ENCODE measurements at regions not wholly inside any gene's neighbourhood (a gene's known extent, or its start where the extent isn't known, plus 50 kb on each side); places are given as distances from the start of the nearest gene placed in this dataset.
A peak's percentile ranks its signal among the peaks of the same experiment; 100 is the strongest.
"Not testable (repeated sequence)": the region's sequence is repeated elsewhere in the genome, so short reads cannot be mapped to it uniquely, and the experiment has no call there.

DNA sequence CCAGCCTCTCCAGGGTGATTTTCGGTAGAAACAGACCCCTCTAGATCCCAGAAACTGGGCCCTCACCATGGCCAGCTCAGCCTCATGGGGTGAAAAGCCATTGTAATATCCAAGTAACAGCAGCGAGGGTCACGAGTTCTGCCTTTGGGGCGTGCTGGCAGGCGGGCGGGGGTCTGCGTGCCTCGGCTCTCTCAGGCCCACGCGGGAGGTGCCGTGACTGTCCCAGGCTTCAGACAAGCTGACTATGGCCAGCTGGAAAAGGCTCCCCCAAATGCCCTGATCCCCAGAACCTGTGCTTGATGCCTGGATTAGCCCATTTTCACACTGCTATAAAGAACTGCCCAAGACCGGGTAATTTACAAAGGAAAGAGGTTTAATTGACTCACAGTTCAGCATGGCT lies 160.2 kb downstream of the LAT start:
- H3K9me3 Mint-ChIP-seq; H3K27me3 Mint-ChIP-seq; DNase-seq (ENCODE audit: low spot score in 2 of 2); H3K4me3 Mint-ChIP-seq; ATAC-seq (replicated peaks; ENCODE audit: extremely low read depth, poor library complexity, severe bottlenecking); H3K36me3 Mint-ChIP-seq (ENCODE audit: insufficient read depth): not testable (repeated sequence)
- H3K27ac Mint-ChIP-seq (ENCODE audit: low read depth): peak overlapping the region; percentile 65
- peaks cover 37% of the 10 kb centered on the region for H3K4me1 Mint-ChIP-seq

DNA sequence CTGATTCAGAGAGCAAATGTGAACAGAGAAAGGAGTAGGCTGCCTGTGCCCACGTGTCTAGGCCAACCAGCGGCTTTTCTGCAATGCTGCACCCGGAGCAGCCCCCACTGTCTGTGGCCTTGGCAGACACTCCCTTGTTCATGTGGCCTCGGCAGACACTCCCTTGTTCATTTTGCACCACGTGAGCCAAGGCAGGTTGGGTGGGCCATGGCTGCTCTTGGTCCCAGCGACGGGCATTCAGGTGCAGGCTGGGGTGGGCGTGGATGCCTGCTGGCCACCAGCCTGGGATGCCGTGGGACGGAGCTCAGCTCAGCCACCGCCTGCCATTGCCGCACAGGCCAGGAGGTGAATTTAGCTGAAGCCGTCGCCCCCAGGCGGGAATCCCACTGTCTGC lies 159.8 kb downstream of the LAT start:
- H3K27me3 Mint-ChIP-seq; H3K4me3 Mint-ChIP-seq; ATAC-seq (replicated peaks; ENCODE audit: extremely low read depth, poor library complexity, severe bottlenecking); H3K36me3 Mint-ChIP-seq (ENCODE audit: insufficient read depth); H3K9me3 Mint-ChIP-seq; H3K27ac Mint-ChIP-seq (ENCODE audit: low read depth); DNase-seq (ENCODE audit: low spot score in 2 of 2): not testable (repeated sequence)
- H3K4me1 Mint-ChIP-seq: peaks cover 33% of the 10 kb centered on the region

DNA sequence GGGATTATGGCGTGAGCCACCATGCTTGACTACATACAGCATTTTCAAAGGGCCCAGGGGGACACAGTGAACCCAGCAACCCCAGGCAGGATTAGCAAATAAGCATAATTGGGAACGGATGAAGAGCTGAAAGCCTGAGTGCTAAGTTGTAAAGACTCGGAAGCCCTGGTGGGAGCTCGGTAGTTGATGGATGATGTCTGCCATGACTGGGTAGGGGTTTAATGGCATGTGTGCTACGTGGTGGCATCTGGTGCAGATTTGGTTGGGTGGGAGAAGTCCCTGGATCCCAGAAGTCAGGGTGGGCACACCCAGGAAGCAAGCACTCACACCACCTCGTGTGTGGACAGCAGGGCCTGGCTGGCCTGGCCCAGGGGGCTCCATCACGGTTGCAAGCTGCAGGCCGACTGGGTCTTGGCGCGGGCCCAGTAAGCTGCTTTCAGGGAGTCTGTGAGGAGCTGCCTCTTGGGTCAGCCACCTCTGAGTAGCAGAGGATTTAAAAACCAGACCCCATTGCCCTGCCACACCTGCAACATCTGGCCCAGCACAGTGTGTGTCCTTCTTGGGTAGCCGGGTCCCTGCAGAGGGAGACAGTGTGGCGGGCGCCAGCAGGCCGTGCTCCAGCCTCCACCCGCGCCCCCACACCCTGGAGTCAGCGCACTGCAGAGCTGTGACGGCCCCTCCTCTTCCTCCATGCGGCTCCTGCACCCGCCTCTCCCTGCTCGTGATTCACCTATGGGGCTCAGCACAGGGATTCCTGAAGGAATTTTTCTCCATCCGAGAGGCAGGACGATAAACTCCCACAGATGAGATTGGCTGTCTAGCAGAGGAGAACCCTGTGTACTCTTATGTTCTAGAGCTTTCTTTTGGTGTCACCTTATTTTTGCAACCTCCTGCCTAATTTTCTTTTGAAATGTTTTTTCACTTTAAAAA lies 159.2 kb downstream of the LAT start:
- H3K4me3 Mint-ChIP-seq; H3K36me3 Mint-ChIP-seq (ENCODE audit: insufficient read depth); ATAC-seq (replicated peaks; ENCODE audit: extremely low read depth, poor library complexity, severe bottlenecking); DNase-seq (ENCODE audit: low spot score in 2 of 2); H3K27me3 Mint-ChIP-seq; H3K9me3 Mint-ChIP-seq: not testable (repeated sequence)
- Mint-ChIP-seq H3K27ac (ENCODE audit: low read depth) (peak overlapping the region; percentile 83), H3K4me1 (peaks cover 26% of the 10 kb centered on the region)

DNA sequence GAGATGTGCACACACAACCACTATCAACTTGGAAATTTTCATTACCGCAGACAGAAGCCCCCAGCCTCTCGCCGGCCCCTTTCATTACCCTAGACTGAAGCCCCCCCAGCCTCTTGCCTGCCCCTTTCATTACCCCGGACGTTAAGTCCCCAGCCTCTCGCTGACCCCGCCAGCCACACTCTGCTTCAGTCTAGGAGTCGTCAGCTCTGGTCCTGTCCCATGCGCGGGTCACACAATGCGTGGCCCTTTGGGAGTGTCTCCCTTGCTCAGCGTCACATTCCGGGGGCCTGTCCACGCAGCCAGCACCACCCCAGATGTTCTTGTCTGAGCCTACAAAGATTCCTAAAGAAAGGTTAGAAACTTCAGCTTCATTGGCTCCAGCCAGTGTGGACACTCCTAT lies 157.7 kb downstream of the LAT start:
- peaks cover 17% of the 10 kb centered on the region for H3K4me1 Mint-ChIP-seq
- not testable (repeated sequence) for H3K9me3 Mint-ChIP-seq; ATAC-seq (replicated peaks; ENCODE audit: extremely low read depth, poor library complexity, severe bottlenecking); H3K4me3 Mint-ChIP-seq; H3K27me3 Mint-ChIP-seq; DNase-seq (ENCODE audit: low spot score in 2 of 2)
- peak overlapping the region; percentile 83 for H3K27ac Mint-ChIP-seq (ENCODE audit: low read depth)
- H3K36me3 Mint-ChIP-seq (ENCODE audit: insufficient read depth): peaks cover 12% of the 10 kb centered on the region

DNA sequence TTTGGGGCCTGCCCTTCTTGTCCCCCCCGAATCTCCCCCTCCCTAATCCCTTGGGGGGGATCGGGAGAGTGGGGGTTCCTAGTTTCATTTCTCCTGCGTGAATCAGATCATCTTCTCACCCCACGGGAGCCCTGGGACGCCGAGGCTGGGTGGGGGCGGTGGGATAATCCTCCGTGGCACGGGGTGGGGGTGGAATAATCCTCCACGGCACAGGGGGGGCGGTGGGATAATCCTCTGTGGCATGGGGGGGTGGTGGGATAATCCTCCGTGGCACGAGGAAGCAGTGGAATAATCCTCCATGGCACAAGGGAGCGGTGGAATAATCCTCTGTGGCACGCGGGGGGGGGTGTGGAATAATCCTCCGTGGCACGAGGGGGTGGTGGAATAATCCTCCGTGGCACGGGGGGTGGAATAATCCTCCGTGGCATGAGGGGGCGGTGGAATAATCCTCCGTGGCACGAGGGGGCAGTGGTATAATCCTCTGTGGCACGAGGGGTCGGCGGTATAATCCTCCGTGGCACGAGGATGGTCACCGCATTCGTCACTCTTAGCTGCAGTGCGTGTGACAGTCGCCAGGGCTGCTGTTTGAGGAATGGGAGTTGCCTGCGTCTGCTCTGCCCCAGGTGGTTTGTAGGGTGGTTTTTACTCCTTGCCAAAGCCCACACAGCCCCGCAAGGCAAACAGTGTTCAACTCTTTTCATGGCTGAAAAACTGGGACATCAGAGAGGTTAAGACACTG lies 156.9 kb downstream of the LAT start:
- ATAC-seq (replicated peaks; ENCODE audit: extremely low read depth, poor library complexity, severe bottlenecking): no peak
- Mint-ChIP-seq H3K9me3 (no peaks in the 10 kb centered on the region), H3K27me3 (no peaks in the 10 kb centered on the region), H3K4me3 (no peak overlapping the region), H3K4me1 (peaks cover 17% of the 10 kb centered on the region), H3K36me3 (ENCODE audit: insufficient read depth) (peaks cover 12% of the 10 kb centered on the region), H3K27ac (ENCODE audit: low read depth) (peak overlapping the region; percentile 83)
- no peak for DNase-seq (ENCODE audit: low spot score in 2 of 2)

DNA sequence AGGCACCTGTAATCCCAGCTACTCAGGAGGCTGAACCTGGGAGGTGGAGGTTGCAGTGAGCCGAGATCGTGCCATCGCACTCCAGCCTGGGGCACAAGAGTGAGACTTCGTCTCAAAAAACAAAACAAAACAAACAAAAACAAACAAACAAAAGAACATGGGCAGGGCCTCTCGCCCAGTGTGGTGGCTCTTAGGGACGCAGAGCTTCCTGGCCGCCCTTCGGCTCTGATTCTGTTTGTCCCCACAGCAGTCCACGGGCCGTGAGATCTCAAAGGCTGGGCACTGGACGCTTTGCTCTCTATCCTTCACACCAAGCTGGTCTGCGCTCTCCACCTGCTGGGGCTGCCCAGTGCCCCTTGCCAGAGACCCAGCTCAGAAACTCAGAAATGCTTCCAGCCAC lies 156.3 kb downstream of the LAT start:
- not testable (repeated sequence) for H3K27me3 Mint-ChIP-seq; H3K9me3 Mint-ChIP-seq; H3K27ac Mint-ChIP-seq (ENCODE audit: low read depth); H3K4me3 Mint-ChIP-seq; DNase-seq (ENCODE audit: low spot score in 2 of 2); ATAC-seq (replicated peaks; ENCODE audit: extremely low read depth, poor library complexity, severe bottlenecking)
- Mint-ChIP-seq H3K36me3 (ENCODE audit: insufficient read depth) (peaks cover 12% of the 10 kb centered on the region), H3K4me1 (peaks cover 17% of the 10 kb centered on the region)

DNA sequence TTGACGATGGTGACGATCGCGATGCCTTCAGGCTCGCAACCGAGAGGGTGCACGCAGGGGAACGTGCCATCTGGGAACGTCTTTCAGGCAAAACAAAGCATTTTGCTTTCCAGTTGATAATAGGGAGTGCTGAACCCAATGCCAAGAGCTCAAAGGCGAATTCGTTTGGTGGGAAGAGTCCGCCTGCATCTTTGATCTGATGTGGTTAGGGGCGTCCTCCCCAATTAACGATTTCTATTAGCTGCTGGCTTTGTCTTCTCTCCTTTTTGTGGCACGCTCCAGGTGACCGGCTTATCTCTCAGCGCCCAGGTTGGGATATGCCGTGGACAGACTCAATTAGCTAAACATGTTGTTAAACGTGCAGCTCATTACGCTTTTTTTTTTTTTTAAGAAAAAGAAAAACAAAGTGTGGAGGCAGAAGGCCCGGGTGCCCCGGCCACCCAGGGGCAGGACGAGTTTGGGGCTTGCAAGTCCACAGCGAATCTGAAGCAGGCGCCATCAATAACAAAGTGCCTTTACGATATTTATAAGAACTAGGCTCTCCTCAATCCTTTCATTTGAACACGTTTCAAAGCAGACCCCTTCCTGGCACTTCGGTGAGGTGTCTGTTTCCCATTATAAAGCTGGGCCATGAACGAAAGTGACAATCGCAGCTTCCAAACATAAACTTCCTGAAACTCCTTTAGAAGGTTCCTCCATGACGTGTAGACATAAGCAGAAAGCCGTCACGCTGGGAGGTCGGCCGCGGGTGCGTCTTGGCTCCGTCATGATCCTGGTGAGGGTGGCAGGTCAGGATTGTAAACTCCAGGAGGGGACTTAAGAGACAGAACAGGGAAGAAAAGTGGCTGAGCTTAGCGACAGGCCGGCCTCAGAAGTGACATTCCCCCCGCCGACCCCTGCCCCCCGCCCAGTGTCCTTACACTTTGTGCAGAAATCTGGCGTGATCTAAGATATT lies 155.3 kb downstream of the LAT start:
- not testable (repeated sequence) for H3K27me3 Mint-ChIP-seq; H3K4me3 Mint-ChIP-seq; H3K4me1 Mint-ChIP-seq; H3K9me3 Mint-ChIP-seq; ATAC-seq (replicated peaks; ENCODE audit: extremely low read depth, poor library complexity, severe bottlenecking); DNase-seq (ENCODE audit: low spot score in 2 of 2)
- peak overlapping the region; percentile 64 for H3K27ac Mint-ChIP-seq (ENCODE audit: low read depth)
- peaks cover 12% of the 10 kb centered on the region for H3K36me3 Mint-ChIP-seq (ENCODE audit: insufficient read depth)

DNA sequence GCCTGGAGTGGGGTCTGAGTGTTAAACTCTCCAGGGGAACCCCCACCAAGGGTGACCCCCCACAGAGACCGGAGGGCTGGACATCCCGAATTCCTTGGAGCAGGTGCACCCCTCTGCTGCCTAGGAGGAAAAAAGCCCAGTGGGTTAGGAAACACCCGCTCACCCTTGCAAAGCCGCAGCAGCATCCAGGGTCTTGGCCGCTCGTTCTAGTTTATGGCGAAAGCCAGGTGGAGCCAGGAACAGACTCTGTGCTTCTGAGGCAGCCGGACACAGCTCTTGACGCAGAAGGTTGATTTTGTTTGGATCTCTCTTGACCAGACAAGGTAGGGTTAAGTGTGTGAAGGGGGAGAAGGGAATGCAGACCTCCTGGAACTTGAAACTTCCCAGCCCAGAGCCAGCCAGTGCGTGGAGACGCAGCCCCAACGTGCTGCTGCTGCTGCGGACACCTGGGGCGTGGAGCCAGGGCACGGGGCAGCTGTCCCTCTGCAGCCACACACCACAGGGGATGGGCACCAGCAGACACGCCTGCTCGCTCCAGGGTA lies 154.5 kb downstream of the LAT start:
- peaks cover 11% of the 10 kb centered on the region for H3K4me1 Mint-ChIP-seq
- H3K27me3 Mint-ChIP-seq: no peaks in the 10 kb centered on the region
- no peak overlapping the region for H3K27ac Mint-ChIP-seq (ENCODE audit: low read depth)
- H3K4me3 Mint-ChIP-seq: no peak overlapping the region
- no peak for ATAC-seq (replicated peaks; ENCODE audit: extremely low read depth, poor library complexity, severe bottlenecking)
- no peak for DNase-seq (ENCODE audit: low spot score in 2 of 2)
- no peaks in the 10 kb centered on the region for H3K9me3 Mint-ChIP-seq
- peaks cover 13% of the 10 kb centered on the region for H3K36me3 Mint-ChIP-seq (ENCODE audit: insufficient read depth)

DNA sequence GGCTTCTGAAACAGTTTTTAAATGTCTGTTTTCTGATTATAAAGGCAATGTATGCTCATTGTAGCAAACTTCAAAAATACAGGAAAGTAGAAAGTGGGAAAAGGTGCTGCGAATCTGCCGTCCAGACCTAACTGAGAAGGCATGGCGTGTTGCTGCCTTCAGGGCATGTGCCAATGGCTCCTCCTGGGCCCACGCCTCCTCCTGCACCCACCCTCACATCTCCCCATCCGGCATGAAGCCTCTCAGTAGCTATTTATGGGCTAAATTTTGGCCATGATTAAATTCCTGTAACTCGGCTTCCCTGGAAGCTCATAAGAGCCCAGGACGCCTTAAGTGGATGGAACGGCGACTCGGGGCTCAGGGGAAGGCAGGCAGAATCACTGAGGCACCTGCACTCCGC lies 153.8 kb downstream of the LAT start:
- not testable (repeated sequence) for H3K4me3 Mint-ChIP-seq; H3K27me3 Mint-ChIP-seq; ATAC-seq (replicated peaks; ENCODE audit: extremely low read depth, poor library complexity, severe bottlenecking); H3K27ac Mint-ChIP-seq (ENCODE audit: low read depth); DNase-seq (ENCODE audit: low spot score in 2 of 2); H3K9me3 Mint-ChIP-seq
- H3K4me1 Mint-ChIP-seq: peaks cover 11% of the 10 kb centered on the region
- peaks cover 13% of the 10 kb centered on the region for H3K36me3 Mint-ChIP-seq (ENCODE audit: insufficient read depth)

DNA sequence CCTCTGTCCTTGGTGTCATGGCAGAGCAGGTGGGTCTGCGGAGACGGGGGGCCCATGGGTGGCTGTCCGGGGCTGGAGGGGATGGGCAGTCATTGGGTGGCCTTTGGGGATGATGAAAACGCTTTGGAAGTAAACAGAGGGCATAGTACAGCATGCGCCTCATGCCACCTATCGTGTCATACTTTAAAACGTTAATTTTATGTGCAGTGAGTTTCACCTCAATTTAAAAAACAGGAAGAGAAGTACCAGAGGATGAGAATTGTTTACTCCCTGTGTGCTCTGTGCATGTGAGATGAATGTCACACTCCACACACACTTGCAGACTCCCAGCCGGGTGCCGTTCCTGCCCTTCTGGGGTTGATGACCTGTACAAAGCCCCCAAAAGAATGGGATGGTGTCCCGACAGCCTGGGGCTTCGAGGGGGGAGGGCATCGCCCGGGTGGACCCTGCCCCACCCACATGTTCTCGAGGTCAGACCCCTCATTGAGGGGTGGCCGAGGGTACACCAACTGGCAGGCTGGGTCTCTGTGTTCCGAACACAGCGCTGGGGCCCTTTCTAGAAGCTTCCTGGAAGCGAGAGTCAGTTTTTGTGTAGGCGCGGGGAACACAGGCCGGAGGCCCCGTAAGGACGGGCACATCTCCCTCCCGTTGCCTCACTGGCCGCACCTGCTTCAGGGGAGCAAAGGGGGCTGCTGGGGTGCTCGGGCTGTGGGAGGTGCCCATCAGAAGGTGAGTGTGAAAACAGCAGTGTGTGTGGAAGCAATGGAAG lies 153.2 kb downstream of the LAT start:
- not testable (repeated sequence) for H3K27me3 Mint-ChIP-seq; ATAC-seq (replicated peaks; ENCODE audit: extremely low read depth, poor library complexity, severe bottlenecking); H3K4me3 Mint-ChIP-seq; DNase-seq (ENCODE audit: low spot score in 2 of 2); H3K9me3 Mint-ChIP-seq
- Mint-ChIP-seq H3K36me3 (ENCODE audit: insufficient read depth) (peaks cover 13% of the 10 kb centered on the region), H3K4me1 (peaks cover 11% of the 10 kb centered on the region), H3K27ac (ENCODE audit: low read depth) (peak overlapping the region; percentile 32)

DNA sequence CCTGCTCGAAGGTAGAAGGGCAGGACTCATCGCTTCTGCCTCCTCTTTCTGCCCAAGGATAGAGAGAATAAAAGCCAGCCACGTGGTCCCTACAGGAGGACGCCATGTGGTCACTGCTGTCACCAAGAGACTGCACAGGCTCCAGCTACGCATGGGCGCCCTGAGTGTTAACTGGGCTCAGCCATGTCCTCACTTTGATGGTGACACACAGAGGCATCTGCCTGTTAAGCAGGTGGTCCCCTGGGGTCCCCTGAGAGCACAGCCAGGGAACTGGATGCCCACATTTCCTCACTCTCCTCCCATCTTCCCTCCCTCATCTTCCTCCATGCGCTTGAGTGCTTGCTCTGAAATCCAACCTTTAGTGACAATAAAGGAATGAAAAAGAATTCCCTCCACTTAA lies 152.6 kb downstream of the LAT start:
- DNase-seq (ENCODE audit: low spot score in 2 of 2); H3K27me3 Mint-ChIP-seq; H3K36me3 Mint-ChIP-seq (ENCODE audit: insufficient read depth); H3K4me3 Mint-ChIP-seq; ATAC-seq (replicated peaks; ENCODE audit: extremely low read depth, poor library complexity, severe bottlenecking); H3K4me1 Mint-ChIP-seq; H3K9me3 Mint-ChIP-seq: not testable (repeated sequence)
- peak overlapping the region; percentile 32 for H3K27ac Mint-ChIP-seq (ENCODE audit: low read depth)
